ENCODE measurements at regions not wholly inside any gene's neighbourhood (a gene's known extent, or its start where the extent isn't known, plus 50 kb on each side); places are given as distances from the start of the nearest gene placed in this dataset.
"Not testable (repeated sequence)": the region's sequence is repeated elsewhere in the genome, so short reads cannot be mapped to it uniquely, and the experiment has no call there.

DNA sequence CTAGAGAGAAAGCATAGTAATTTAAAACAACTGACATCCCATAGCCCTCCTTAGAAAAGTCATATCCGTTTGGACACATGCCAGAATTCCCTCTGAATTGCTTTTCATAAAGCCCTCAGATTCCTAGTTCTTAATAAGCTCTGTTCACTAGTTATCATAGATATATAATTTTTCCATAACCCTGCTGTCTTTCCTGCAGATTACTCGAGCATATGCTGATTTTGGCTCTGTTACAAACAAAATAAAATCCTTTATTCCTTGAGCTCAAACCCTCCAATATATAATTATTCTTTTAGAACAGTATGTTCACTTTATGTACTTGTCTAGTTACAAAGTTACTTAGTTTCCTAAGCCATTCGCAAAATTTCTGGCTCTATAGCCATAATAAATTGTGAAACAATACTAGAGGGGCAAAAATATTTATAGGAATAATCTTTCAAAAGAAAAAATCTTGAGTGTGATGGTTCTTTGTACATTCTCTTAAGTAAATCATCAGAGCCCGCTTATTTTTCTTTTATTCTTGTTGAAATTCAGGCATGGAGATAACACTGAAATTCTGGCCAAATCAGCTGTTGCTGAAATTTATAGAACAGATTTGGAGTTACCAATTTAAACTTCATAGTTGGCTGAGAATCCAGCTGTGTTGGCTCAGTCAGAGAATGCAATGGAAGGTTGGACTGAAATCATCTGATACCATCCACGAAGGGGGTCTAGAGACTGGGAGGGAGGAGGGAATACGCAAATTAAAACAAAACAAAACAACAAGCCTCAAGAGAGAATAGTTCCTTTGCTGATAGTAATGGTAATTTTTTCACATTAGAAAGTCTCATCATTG lies 146.1 kb upstream of the TMEM196 start:
- TF ChIP-seq CTCF (IDR thresholded peaks at IDR 0.05; ENCODE audit: low read depth, low read length, missing control alignments): no peak
- H3K4me3 ChIP-seq (replicated peaks; ENCODE audit: low read depth, low read length): no peak overlapping the region
- DNase-seq (ENCODE audit: extremely low read depth, low read depth): no peak

DNA sequence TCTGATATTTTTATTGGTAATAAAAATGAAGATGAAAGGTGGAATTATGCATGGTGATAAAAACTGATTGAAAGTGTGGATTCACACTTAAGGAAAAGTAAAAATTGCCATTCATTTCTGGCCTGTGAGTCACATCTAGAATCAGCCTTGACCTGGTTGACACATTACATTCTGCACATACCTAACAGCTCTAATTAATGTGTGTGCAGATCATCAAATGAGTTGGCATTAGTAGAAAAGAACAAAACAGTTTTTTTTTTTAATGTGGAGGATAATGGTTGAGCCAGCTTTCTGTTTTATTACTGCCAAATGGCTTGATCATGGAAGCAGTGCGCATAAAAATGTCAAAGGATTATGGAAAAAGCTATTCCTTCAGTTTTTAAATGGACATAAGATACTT lies 142.6 kb upstream of the TMEM196 start:
- TF ChIP-seq CTCF (IDR thresholded peaks at IDR 0.05; ENCODE audit: low read depth, low read length, missing control alignments): no peak
- no peak for DNase-seq (ENCODE audit: extremely low read depth, low read depth)
- no peak overlapping the region for H3K4me3 ChIP-seq (replicated peaks; ENCODE audit: low read depth, low read length)

DNA sequence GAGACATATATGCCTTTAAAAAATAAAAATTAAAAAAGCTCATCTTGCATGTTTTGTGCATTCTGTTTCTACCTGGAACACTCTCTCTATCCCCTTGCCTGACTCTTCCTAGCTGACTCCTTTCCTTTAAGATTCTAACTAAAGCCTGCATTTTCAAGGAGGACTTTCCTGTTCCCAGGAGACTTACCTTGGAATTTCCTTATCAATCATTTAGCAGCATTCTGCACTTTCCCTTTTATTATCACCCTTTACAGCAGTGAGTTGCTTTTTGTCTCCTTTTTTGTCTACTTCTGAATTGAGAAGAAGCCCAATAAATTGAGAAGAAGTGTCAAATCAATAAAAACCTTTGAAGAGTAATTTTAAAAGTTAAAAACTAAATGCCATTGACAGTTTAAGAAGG lies 142.2 kb upstream of the TMEM196 start:
- no peak overlapping the region for H3K4me3 ChIP-seq (replicated peaks; ENCODE audit: low read depth, low read length)
- TF ChIP-seq CTCF (IDR thresholded peaks at IDR 0.05; ENCODE audit: low read depth, low read length, missing control alignments): no peak
- DNase-seq (ENCODE audit: extremely low read depth, low read depth): no peak

DNA sequence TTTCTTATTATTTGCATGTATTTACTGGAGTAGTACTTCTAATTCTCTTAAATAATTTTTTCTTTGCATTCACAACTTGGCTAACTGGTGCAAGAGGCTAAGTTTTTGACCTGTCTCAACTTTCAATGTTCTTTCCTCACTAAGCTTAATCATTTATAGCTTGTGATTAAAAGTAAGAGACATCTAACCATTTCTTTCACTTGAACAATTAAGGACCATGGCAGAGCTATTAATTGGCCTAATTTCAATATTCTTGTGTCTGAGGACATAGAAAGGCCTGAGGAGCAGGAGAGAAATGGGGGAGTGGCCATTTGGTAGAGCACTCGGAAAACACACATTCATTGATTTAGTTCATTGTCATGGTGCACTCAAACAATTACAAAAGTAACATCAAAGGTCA lies 141.4 kb upstream of the TMEM196 start:
- H3K4me3 ChIP-seq (replicated peaks; ENCODE audit: low read depth, low read length): no peak overlapping the region
- TF ChIP-seq CTCF (IDR thresholded peaks at IDR 0.05; ENCODE audit: low read depth, low read length, missing control alignments): no peak
- no peak for DNase-seq (ENCODE audit: extremely low read depth, low read depth)

GRCh38 chr7:19900118-19900517 lies 126.7 kb upstream of the TMEM196 start:
- TF ChIP-seq CTCF (IDR thresholded peaks at IDR 0.05; ENCODE audit: low read depth, low read length, missing control alignments): no peak
- no peak overlapping the region for H3K4me3 ChIP-seq (replicated peaks; ENCODE audit: low read depth, low read length)
- DNase-seq (ENCODE audit: extremely low read depth, low read depth): no peak

- DNase-seq (ENCODE audit: extremely low read depth, low read depth): no peak
- no peak for TF ChIP-seq CTCF (IDR thresholded peaks at IDR 0.05; ENCODE audit: low read depth, low read length, missing control alignments)
- no peak overlapping the region for H3K4me3 ChIP-seq (replicated peaks; ENCODE audit: low read depth, low read length)
Measured at GRCh38 chr7:19899529-19899928, 126.1 kb upstream of the TMEM196 start.

GRCh38 chr7:19882893-19883292 lies 109.5 kb upstream of the TMEM196 start:
- H3K4me3 ChIP-seq (replicated peaks; ENCODE audit: low read depth, low read length); DNase-seq (ENCODE audit: extremely low read depth, low read depth): not testable (repeated sequence)

All from HFF-Myc (cell line).